Nephron progenitor cell (in vitro differentiated cells): ENCODE measurements at regions not wholly inside any gene's neighbourhood (a gene's known extent, or its start where the extent isn't known, plus 50 kb on each side); places are given as distances from the start of the nearest gene placed in this dataset.
A peak's percentile ranks its signal among the peaks of the same experiment; 100 is the strongest.

ENCODE experiments used
- DNase-seq: peaks from one replicate; pipeline ENCODE4 v3.0.0; 2021
- H3K27ac Mint-ChIP-seq: 2 replicates; pipeline ENCODE4 v1.8.0; 2021; ENCODE audit warnings: mild to moderate bottlenecking, moderate library complexity, mixed read lengths
- H3K27me3 Mint-ChIP-seq: 2 replicates; pipeline ENCODE4 v1.8.0; 2021; ENCODE audit warnings: mild to moderate bottlenecking, low read depth, mixed read lengths; ENCODE audit not compliant: poor library complexity
- H3K36me3 Mint-ChIP-seq: 2 replicates; pipeline ENCODE4 v1.8.0; 2021; ENCODE audit warnings: low read depth, mixed read lengths
- H3K4me1 Mint-ChIP-seq: 2 replicates; pipeline ENCODE4 v1.8.0; 2021; ENCODE audit warnings: mixed read lengths
- H3K4me3 Mint-ChIP-seq: 2 replicates; pipeline ENCODE4 v1.8.0; 2021; ENCODE audit warnings: mild to moderate bottlenecking, moderate library complexity, mixed read lengths
- H3K9me3 Mint-ChIP-seq: 2 replicates; pipeline ENCODE4 v1.8.0; 2021; ENCODE audit warnings: mild to moderate bottlenecking, moderate library complexity, mixed read lengths
- TF ChIP-seq, protein P1 (sequence below): fragments of 200-600 bp; sonication (generic); IDR thresholded peaks from 2 replicates; pipeline ENCODE4 v1.5.0; 2021; ENCODE audit warnings: antibody characterized with exemption

DNA sequence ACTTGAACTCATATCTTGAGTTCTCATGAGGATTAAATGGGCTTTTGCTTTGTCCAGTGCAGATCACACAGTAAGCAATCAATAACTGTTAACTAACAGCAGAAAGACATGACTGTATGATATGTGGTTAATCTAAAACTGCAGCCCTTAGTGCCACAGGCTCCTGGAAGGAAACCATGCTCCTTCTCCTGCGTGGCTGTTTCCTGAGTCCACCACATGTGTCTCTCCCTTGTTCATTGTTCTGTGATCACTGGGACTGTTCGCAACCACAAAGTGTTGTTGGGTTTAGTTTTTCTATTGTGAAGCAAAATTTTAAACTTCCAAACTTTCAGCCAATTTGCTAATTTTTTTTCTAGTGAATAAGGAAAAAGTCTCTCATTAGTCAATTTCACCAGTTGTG, 130.9 kb upstream of the PTPRM start:
- no peak for DNase-seq
- Mint-ChIP-seq H3K9me3 (no peaks in the 10 kb centered on the region), H3K4me3 (no peak overlapping the region), H3K36me3 (no peaks in the 10 kb centered on the region), H3K27me3 (no peaks in the 10 kb centered on the region), H3K27ac (peak overlapping the region; percentile 3), H3K4me1 (peaks cover 31% of the 10 kb centered on the region)
- TF ChIP-seq, protein P1, sequence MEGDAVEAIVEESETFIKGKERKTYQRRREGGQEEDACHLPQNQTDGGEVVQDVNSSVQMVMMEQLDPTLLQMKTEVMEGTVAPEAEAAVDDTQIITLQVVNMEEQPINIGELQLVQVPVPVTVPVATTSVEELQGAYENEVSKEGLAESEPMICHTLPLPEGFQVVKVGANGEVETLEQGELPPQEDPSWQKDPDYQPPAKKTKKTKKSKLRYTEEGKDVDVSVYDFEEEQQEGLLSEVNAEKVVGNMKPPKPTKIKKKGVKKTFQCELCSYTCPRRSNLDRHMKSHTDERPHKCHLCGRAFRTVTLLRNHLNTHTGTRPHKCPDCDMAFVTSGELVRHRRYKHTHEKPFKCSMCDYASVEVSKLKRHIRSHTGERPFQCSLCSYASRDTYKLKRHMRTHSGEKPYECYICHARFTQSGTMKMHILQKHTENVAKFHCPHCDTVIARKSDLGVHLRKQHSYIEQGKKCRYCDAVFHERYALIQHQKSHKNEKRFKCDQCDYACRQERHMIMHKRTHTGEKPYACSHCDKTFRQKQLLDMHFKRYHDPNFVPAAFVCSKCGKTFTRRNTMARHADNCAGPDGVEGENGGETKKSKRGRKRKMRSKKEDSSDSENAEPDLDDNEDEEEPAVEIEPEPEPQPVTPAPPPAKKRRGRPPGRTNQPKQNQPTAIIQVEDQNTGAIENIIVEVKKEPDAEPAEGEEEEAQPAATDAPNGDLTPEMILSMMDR: no peak

DNA sequence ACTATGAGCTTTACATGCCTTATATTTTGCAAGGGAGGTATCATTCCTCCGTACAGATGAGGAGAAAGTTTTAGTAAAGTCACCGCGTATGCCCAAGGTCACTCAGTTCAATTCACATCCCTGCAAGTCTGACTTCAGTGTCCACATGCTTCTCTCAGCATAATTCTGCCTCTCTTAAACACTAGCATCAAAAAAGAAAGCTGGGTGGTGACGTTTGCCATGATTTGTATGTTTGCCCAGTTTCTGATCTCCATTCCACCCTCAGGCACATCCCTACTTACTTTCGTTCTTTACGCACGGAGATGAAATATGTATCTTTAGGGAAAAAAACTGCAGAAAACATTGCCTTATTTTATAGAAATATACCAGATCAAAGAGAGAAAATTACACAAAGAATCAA, 129.2 kb upstream of the PTPRM start:
- H3K4me3 Mint-ChIP-seq: no peak overlapping the region
- H3K27ac Mint-ChIP-seq: peak overlapping the region; percentile 70
- no peaks in the 10 kb centered on the region for H3K9me3 Mint-ChIP-seq
- H3K4me1 Mint-ChIP-seq: peaks cover 41% of the 10 kb centered on the region
- TF ChIP-seq, protein P1: no peak
- no peak for DNase-seq
- H3K36me3 Mint-ChIP-seq: no peaks in the 10 kb centered on the region
- H3K27me3 Mint-ChIP-seq: no peaks in the 10 kb centered on the region

DNA sequence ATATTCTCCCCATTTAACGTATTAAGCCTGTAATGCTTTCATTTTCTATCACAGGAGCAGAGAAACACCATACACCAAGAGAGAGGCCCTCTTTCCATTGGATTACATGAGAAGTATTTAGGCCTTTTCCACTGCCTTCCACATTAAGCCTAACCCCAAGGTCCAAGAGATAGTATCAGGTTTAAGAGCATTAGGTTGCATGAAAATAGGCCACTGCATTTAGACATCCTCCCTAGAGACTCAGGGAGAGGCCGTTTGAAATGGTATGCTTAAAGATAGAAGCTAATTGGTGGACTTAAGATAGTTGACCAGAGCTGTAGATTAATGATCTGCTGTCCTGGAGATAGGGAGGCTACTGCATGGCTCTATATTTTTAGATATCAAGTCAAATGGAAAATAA, 128.5 kb upstream of the PTPRM start:
- TF ChIP-seq, protein P1: no peak
- peak overlapping the region; percentile 24 for H3K27ac Mint-ChIP-seq

DNA sequence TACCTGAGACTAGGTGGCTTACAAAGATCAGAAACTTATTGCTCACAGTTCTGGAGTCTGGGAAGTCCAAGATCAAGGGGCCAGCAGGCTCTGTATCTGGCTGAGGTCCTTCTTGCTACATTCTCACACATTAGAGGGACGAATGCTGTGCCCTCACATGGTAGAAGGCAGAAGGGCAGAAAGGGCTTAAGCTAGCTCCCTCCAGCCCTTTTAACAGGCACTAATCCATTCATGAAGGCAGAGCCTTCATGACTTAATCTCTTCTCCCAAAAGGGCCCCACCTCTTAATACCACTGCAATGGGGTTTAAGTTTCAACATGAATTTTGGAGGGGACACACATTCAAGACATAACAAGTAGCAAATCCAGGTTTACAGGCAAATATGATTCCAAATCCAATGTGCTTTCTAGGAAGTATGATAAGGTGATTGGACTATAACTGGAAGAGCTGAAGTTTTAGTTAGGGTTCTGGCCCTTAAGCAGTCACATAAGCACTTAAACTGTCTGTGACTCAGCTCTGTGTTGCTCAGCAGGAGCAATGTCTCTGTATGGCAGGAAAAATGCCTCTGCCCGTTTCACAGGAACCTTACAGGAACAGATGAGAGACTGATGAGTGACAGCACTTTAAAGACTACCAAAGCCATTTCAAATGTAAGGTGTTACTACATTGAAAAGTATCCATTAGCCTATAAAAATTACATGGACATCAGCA, 119.6 kb upstream of the PTPRM start:
- no peak overlapping the region for H3K27ac Mint-ChIP-seq
- no peak overlapping the region for H3K4me3 Mint-ChIP-seq
- no peak for DNase-seq
- no peaks in the 10 kb centered on the region for H3K27me3 Mint-ChIP-seq
- no peaks in the 10 kb centered on the region for H3K9me3 Mint-ChIP-seq
- H3K36me3 Mint-ChIP-seq: no peaks in the 10 kb centered on the region
- H3K4me1 Mint-ChIP-seq: peaks cover 54% of the 10 kb centered on the region
- TF ChIP-seq, protein P1: no peak

More for the DNA sequence above, 128.5 kb upstream of the PTPRM start:
- H3K36me3 Mint-ChIP-seq: no peaks in the 10 kb centered on the region
- H3K4me3 Mint-ChIP-seq: no peak overlapping the region
- peaks cover 49% of the 10 kb centered on the region for H3K4me1 Mint-ChIP-seq
- no peak for DNase-seq
- H3K9me3 Mint-ChIP-seq: no peaks in the 10 kb centered on the region
- no peaks in the 10 kb centered on the region for H3K27me3 Mint-ChIP-seq

DNA sequence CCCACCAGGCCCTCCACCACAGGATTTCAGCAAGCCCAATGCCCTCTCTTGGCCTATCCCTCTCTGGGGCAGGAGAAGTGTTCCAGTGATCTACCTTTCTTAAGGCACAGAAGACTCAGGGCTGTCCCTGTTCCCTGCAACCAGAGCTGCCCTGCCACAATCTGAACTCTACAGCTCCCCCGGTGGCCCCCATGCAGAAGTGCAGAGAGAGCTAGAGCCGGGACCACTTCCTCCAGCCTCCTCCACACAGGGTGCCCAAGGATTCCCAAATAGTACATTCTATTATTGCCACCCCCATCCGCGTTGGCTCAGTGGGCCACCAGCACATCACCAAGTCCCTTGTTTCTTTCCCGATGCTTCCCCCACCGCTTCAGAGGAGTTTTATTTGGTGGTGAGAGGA, 114.8 kb upstream of the PTPRM start:
- Mint-ChIP-seq H3K9me3 (no peaks in the 10 kb centered on the region), H3K4me3 (no peak overlapping the region), H3K27me3 (no peaks in the 10 kb centered on the region), H3K4me1 (peaks cover 59% of the 10 kb centered on the region), H3K27ac (no peak overlapping the region), H3K36me3 (no peaks in the 10 kb centered on the region)
- DNase-seq: peak; percentile 52
- TF ChIP-seq, protein P1: peak; percentile 59

DNA sequence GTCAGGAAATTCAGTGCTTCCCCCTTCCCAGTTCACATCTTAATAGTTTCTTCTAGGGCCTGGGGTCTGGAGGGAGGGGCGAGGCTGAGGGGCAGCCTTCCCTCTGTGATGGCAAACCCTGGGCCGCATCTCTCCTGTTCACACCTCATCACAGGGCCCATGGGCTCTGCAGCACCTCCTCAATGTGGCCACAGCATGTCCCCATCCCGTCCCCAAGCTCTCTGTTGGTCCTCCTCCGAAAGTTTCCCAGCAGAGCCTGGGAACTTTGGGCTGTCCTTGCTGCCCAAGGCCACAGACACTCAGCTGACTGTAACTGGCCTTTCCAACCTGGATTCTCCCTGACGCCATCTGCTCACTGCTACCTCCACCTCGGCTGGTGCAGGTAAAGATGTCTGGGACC, 112.7 kb upstream of the PTPRM start:
- peaks cover 67% of the 10 kb centered on the region for H3K4me1 Mint-ChIP-seq
- H3K36me3 Mint-ChIP-seq: no peaks in the 10 kb centered on the region
- TF ChIP-seq, protein P1: no peak
- DNase-seq: no peak
- no peaks in the 10 kb centered on the region for H3K9me3 Mint-ChIP-seq
- no peaks in the 10 kb centered on the region for H3K27me3 Mint-ChIP-seq
- H3K27ac Mint-ChIP-seq: no peak overlapping the region
- H3K4me3 Mint-ChIP-seq: no peak overlapping the region
